HG03039 (cell line): ENCODE measurements at regions not wholly inside any gene's neighbourhood (a gene's known extent, or its start where the extent isn't known, plus 50 kb on each side); places are given as distances from the start of the nearest gene placed in this dataset.
"Not testable (repeated sequence)": the region's sequence is repeated elsewhere in the genome, so short reads cannot be mapped to it uniquely, and the experiment has no call there.

ENCODE experiments used
- ATAC-seq: cut with Tn5 transposase; IDR thresholded peaks from one replicate; pipeline ENCODE4 v1.9.1; 2021; ENCODE audit warnings: mild to moderate bottlenecking, moderate library complexity; ENCODE audit not compliant: unreplicated experiment

- no peak for ATAC-seq
Measured at GRCh38 chr18:27301615-27302378, 116.7 kb upstream of the CHST9 start.

- ATAC-seq = no peak
Measured at GRCh38 chr18:27298214-27298804, 113.2 kb upstream of the CHST9 start.

- ATAC-seq = not testable (repeated sequence)
Measured at GRCh38 chr18:27285973-27286562, 101.0 kb upstream of the CHST9 start.

- no peak for ATAC-seq
Measured at GRCh38 chr18:27278131-27278530, 93.0 kb upstream of the CHST9 start.

GRCh38 chr18:27277554-27277953 lies 92.4 kb upstream of the CHST9 start:
- no peak for ATAC-seq

- no peak for ATAC-seq
Measured at GRCh38 chr18:27276886-27277285, 91.8 kb upstream of the CHST9 start.

GRCh38 chr18:27276479-27276878 lies 91.4 kb upstream of the CHST9 start:
- no peak for ATAC-seq

- no peak for ATAC-seq
Measured at GRCh38 chr18:27274901-27275300, 89.8 kb upstream of the CHST9 start.

GRCh38 chr18:27270508-27270907 lies 85.4 kb upstream of the CHST9 start:
- no peak for ATAC-seq

- no peak for ATAC-seq
Measured at GRCh38 chr18:27263369-27263768, 78.3 kb upstream of the CHST9 start.

- ATAC-seq = no peak
Measured at GRCh38 chr18:27261769-27262549, 76.9 kb upstream of the CHST9 start.

- ATAC-seq = no peak
Measured at GRCh38 chr18:27253571-27253970, 68.5 kb upstream of the CHST9 start.

GRCh38 chr18:27250471-27250870 lies 65.4 kb upstream of the CHST9 start:
- ATAC-seq = no peak

- ATAC-seq = no peak
Measured at GRCh38 chr18:27249933-27250332, 64.8 kb upstream of the CHST9 start.

GRCh38 chr18:27244259-27244658 lies 59.2 kb upstream of the CHST9 start:
- no peak for ATAC-seq

- no peak for ATAC-seq
Measured at GRCh38 chr18:27242392-27243047, 57.4 kb upstream of the CHST9 start.

GRCh38 chr18:27240383-27240782 lies 55.3 kb upstream of the CHST9 start:
- ATAC-seq = no peak

GRCh38 chr18:27239669-27240068 lies 54.6 kb upstream of the CHST9 start:
- ATAC-seq = no peak

- ATAC-seq = no peak
Measured at GRCh38 chr18:27235218-27235870, 50.2 kb upstream of the CHST9 start.
